IMR-90 (cell line): ENCODE measurements at regions not wholly inside any gene's neighbourhood (a gene's known extent, or its start where the extent isn't known, plus 50 kb on each side); places are given as distances from the start of the nearest gene placed in this dataset.

Experiments used
- ATAC-seq: fragments of 200-7000 bp; cut with Tn5 transposase; 2 replicates; pipeline ENCODE4 v1.9.1; 2020; ENCODE audit warnings: low read depth, mild to moderate bottlenecking, moderate library complexity
- BruUV-seq: library from RNA; stranded (reverse); fragments of 400-500 nt; replicated peaks from 2 replicates; lab custom pipeline; 2021; lab: Mats Ljungman, UMichigan
- CTCF ChIA-PET: fragments of 300-600 bp; formaldehyde crosslinking; extraction: SDS; loops from one replicate; lab custom pipeline; 2021; ENCODE audit warnings: antibody characterized with exemption; lab: Yijun Ruan, JAX
- POLR2A ChIA-PET: fragments of 300-600 bp; sonication (Branson Sonifier 250); formaldehyde crosslinking; loops from one replicate; lab custom pipeline; 2022; ENCODE audit warnings: antibody characterized with exemption; ENCODE audit not compliant: unreplicated experiment; lab: Charles Lee
- DNase-seq: peaks from one replicate; pipeline ENCODE4 v3.0.0; 2013
- H2AFZ ChIP-seq: replicated peaks from 2 replicates; pipeline ENCODE3; 2013; ENCODE audit warnings: low read length, mild to moderate bottlenecking; ENCODE audit not compliant: poor library complexity
- H2AK5ac ChIP-seq: 2 replicates; pipeline ENCODE4 v1.6.1; 2013; ENCODE audit warnings: low read depth, low read length, inconsistent platforms
- H2AK9ac ChIP-seq: replicated peaks from 2 replicates; pipeline ENCODE3; 2013; ENCODE audit warnings: mild to moderate bottlenecking, low read depth, low read length, moderate library complexity; ENCODE audit not compliant: poor library complexity
- H2BK120ac ChIP-seq: 2 replicates; pipeline ENCODE4 v1.6.1; 2013; ENCODE audit warnings: low read depth, low read length, inconsistent platforms
- H2BK15ac ChIP-seq: 3 replicates; pipeline ENCODE4 v1.6.1; 2013; ENCODE audit warnings: low read depth, low read length, inconsistent platforms
- H2BK20ac ChIP-seq: 2 replicates; pipeline ENCODE4 v1.6.1; 2013; ENCODE audit warnings: low read depth, mild to moderate bottlenecking, inconsistent platforms, low read length, moderate library complexity
- H2BK5ac ChIP-seq: 2 replicates; pipeline ENCODE4 v1.6.1; 2013; ENCODE audit warnings: mild to moderate bottlenecking, low read depth, low read length, inconsistent platforms; ENCODE audit not compliant: poor library complexity, severe bottlenecking
- H3K14ac ChIP-seq: replicated peaks from 2 replicates; pipeline ENCODE4 v1.6.1; 2013; ENCODE audit warnings: low read depth, low read length, inconsistent platforms
- H3K18ac ChIP-seq: 2 replicates; pipeline ENCODE4 v1.6.1; 2013; ENCODE audit warnings: low read depth, low read length, control low read depth
- H3K23ac ChIP-seq: 2 replicates; pipeline ENCODE4 v1.6.1; 2013; ENCODE audit warnings: low read depth, low read length, inconsistent platforms
- H3K27ac ChIP-seq: 2 replicates; pipeline ENCODE4 v1.5.1; 2013; ENCODE audit warnings: mild to moderate bottlenecking, control low read depth, low read length; ENCODE audit not compliant: insufficient read depth
- H3K27me3 ChIP-seq: 2 replicates; pipeline ENCODE4 v1.6.1; 2013; ENCODE audit warnings: low read length; ENCODE audit not compliant: control insufficient read depth, insufficient read depth
- H3K36me3 ChIP-seq: 2 replicates; pipeline ENCODE4 v1.6.1; 2013; ENCODE audit warnings: low read length, mixed read lengths; ENCODE audit not compliant: control insufficient read depth, insufficient read depth
- H3K4ac ChIP-seq: 2 replicates; pipeline ENCODE4 v1.6.1; 2013; ENCODE audit warnings: low read depth, low read length, inconsistent platforms
- H3K4me1 ChIP-seq: 2 replicates; pipeline ENCODE4 v1.6.1; 2013; ENCODE audit warnings: low read length, mixed read lengths; ENCODE audit not compliant: control insufficient read depth, insufficient read depth
- H3K4me2 ChIP-seq: 2 replicates; pipeline ENCODE4 v1.6.1; 2013; ENCODE audit warnings: low read depth, mild to moderate bottlenecking, control low read depth, low read length, moderate library complexity
- H3K4me3 ChIP-seq: 2 replicates; pipeline ENCODE4 v1.5.1; 2013; ENCODE audit warnings: low read depth, mild to moderate bottlenecking, control low read depth, low read length, moderate library complexity; ENCODE audit not compliant: insufficient read depth
- H3K56ac ChIP-seq: 2 replicates; pipeline ENCODE4 v1.6.1; 2013; ENCODE audit warnings: low read length, inconsistent platforms; ENCODE audit not compliant: insufficient read depth; ENCODE audit errors: extremely low read depth
- H3K79me1 ChIP-seq, 2 experiments: 2 replicates each; pipeline ENCODE4 v1.6.1; 2013; ENCODE audit warnings: low read length in 2 of 2, inconsistent platforms in 1 of 2, low read depth in 1 of 2
- H3K9ac ChIP-seq: 2 replicates; pipeline ENCODE4 v1.6.1; 2013; ENCODE audit warnings: low read depth, low read length, control low read depth
- H3K9me1 ChIP-seq: 2 replicates; pipeline ENCODE4 v1.6.1; 2013; ENCODE audit warnings: low read length, inconsistent platforms; ENCODE audit not compliant: insufficient read depth
- H3K9me3 ChIP-seq: 2 replicates; pipeline ENCODE4 v1.6.1; 2013; ENCODE audit warnings: low read length; ENCODE audit not compliant: control insufficient read depth, insufficient read depth
- H4K20me1 ChIP-seq: 2 replicates; pipeline ENCODE4 v1.6.1; 2013; ENCODE audit warnings: low read length, inconsistent platforms; ENCODE audit not compliant: insufficient read depth
- H4K5ac ChIP-seq: 2 replicates; pipeline ENCODE4 v1.6.1; 2013; ENCODE audit warnings: mild to moderate bottlenecking, low read depth, low read length, control low read depth
- H4K8ac ChIP-seq, 2 experiments: 2 replicates each; pipeline ENCODE4 v1.6.1; 2013; ENCODE audit warnings: low read depth in 2 of 2, low read length in 2 of 2, control low read depth in 1 of 2, inconsistent platforms in 1 of 2
- H4K91ac ChIP-seq: 2 replicates; pipeline ENCODE4 v1.6.1; 2013; ENCODE audit warnings: low read depth, low read length, inconsistent platforms; ENCODE audit not compliant: insufficient read depth
- BHLHE40 ChIP-seq: fragments of 150-350 bp; IDR thresholded peaks from 2 replicates; pipeline ENCODE4 v1.6.1; 2016; ENCODE audit warnings: mild to moderate bottlenecking, low read depth, low read length
- CEBPB ChIP-seq: IDR thresholded peaks from 2 replicates; pipeline ENCODE4 v1.6.1; 2012; ENCODE audit warnings: low read depth, low read length, improper control_type of control experiment
- CHD1 ChIP-seq: IDR thresholded peaks from 2 replicates; pipeline ENCODE4 v1.6.1; 2012; ENCODE audit warnings: low read depth, low read length, improper control_type of control experiment
- FOS ChIP-seq: fragments of 150-350 bp; IDR thresholded peaks from 2 replicates; pipeline ENCODE4 v1.6.1; 2016; ENCODE audit warnings: low read depth, low read length
- MAFK ChIP-seq: IDR thresholded peaks from 2 replicates; pipeline ENCODE4 v1.6.1; 2012; ENCODE audit warnings: low read depth, low read length, improper control_type of control experiment
- MAZ ChIP-seq: IDR thresholded peaks from 2 replicates; pipeline ENCODE4 v1.6.1; 2012; ENCODE audit warnings: low read depth, mild to moderate bottlenecking, low read length, improper control_type of control experiment, moderate library complexity, borderline replicate concordance
- MXI1 ChIP-seq: IDR thresholded peaks from 2 replicates; pipeline ENCODE4 v1.6.1; 2012; ENCODE audit warnings: low read depth, mild to moderate bottlenecking, low read length, moderate library complexity, borderline replicate concordance
- NFE2L2 ChIP-seq: fragments of 150-350 bp; IDR thresholded peaks from 2 replicates; pipeline ENCODE4 v1.6.1; 2016; ENCODE audit warnings: low read depth, mild to moderate bottlenecking, low read length
- POLR2A ChIP-seq: IDR thresholded peaks from 2 replicates; pipeline ENCODE4 v1.6.1; 2012; ENCODE audit warnings: mild to moderate bottlenecking, low read depth, low read length
- RAD21 ChIP-seq: IDR thresholded peaks from 2 replicates; pipeline ENCODE4 v1.6.1; 2012; ENCODE audit warnings: low read length, improper control_type of control experiment
- RCOR1 ChIP-seq: IDR thresholded peaks from 2 replicates; pipeline ENCODE4 v1.6.1; 2012; ENCODE audit warnings: mild to moderate bottlenecking, low read length, improper control_type of control experiment; ENCODE audit not compliant: insufficient replicate concordance
- RFX5 ChIP-seq: IDR thresholded peaks from 2 replicates; pipeline ENCODE4 v1.8.0; 2012; ENCODE audit warnings: low read depth, mild to moderate bottlenecking, low read length, moderate library complexity
- SMC3 ChIP-seq: fragments of 150-350 bp; IDR thresholded peaks from 2 replicates; pipeline ENCODE4 v1.6.1; 2016; ENCODE audit warnings: low read depth, mild to moderate bottlenecking, antibody characterized with exemption, low read length, moderate library complexity
- WGBS, 2 experiments: methylation state at CpG; one replicate each; pipeline versions ENCODE4 v1.1.5 to v1.1.7; 2013; ENCODE audit warnings: missing lambda C conversion rate in 2 of 2; ENCODE audit not compliant: insufficient read length in 1 of 2; ENCODE audit errors: extremely low coverage in 2 of 2; 5-methylcytosine and 5-hydroxymethylcytosine counted together
- dilution Hi-C: fragments of 300-500 bp; cut with HindIII; formaldehyde crosslinking; loops from one replicate; pipeline ENCODE4 v1.14.3; 2018; ENCODE audit warnings: low sequenced_read_pairs; ENCODE audit not compliant: unreplicated experiment
- in situ Hi-C: fragments of 300-500 bp; cut with MboI; formaldehyde crosslinking; loops from 3 replicates; pipeline ENCODE4 v1.14.3; 2019; ENCODE audit warnings: low sequenced_read_pairs, inconsistent platforms, mixed read lengths
- intact Hi-C: fragments of 100-400 bp; cut with micrococcal nuclease; formaldehyde crosslinking; loops from 2 replicates; pipeline ENCODE4 v1.10.0; 2022
- TF ChIP-seq, protein P1 (sequence below): fragments of 150-350 bp; IDR thresholded peaks from 2 replicates; pipeline ENCODE4 v1.6.1; 2017; ENCODE audit warnings: mild to moderate bottlenecking, antibody characterized with exemption, low read length, low read depth
- TF ChIP-seq, protein P2 (sequence below): fragments of 150-350 bp; IDR thresholded peaks from 2 replicates; pipeline ENCODE4 v1.6.1; 2016; ENCODE audit warnings: low read depth, mild to moderate bottlenecking, low read length, moderate library complexity, borderline replicate concordance
- TF ChIP-seq, protein P3 (sequence below): conservative IDR thresholded peaks from 2 replicates; pipeline ENCODE4 v1.5.1; 2012; ENCODE audit warnings: mild to moderate bottlenecking, low read depth, low read length, improper control_type of control experiment

DNA sequence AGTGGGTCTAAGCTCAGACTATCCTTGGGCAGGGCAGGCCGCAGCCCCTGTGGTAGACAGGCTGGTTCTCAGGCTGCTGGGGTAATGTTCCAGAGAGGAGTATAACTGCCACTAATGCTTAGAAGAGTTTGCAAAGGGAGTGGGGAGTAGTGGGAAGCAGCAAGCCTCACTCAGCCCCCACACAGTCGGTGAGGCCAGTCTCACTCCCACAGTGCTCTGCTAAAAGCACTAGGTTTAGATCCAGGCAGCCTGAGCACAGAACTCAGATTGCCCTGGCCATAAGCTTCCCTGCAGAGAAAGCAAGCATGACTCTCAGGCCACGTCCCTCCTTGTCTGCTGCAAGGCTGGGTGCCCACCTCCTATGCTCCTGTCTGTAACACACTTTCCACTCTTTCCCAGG lies 69.4 kb upstream of the HCN1 start:
- H3K79me1 ChIP-seq = no peaks in the 10 kb centered on the region
- no peak overlapping the region for H2BK5ac ChIP-seq
- H3K9me3 ChIP-seq = peaks cover 14% of the 10 kb centered on the region
- H3K9ac ChIP-seq = no peak overlapping the region
- no peak overlapping the region for H2AK5ac ChIP-seq
- ChIA-PET CTCF (no interaction called here), POLR2A (no interaction called here)
- no peak overlapping the region for H2AK9ac ChIP-seq
- no peak overlapping the region for H2AFZ ChIP-seq
- H3K23ac ChIP-seq = no peak overlapping the region
- H3K4me1 ChIP-seq = no peaks in the 10 kb centered on the region
- H2BK15ac ChIP-seq = no peak overlapping the region
- no peak overlapping the region for H3K4me3 ChIP-seq
- no peak overlapping the region for H4K91ac ChIP-seq
- ATAC-seq = no peak
- no peak overlapping the region for H3K4ac ChIP-seq
- no peak overlapping the region for H3K56ac ChIP-seq
- no peak overlapping the region for H2BK20ac ChIP-seq
- no peaks in the 10 kb centered on the region for H3K36me3 ChIP-seq
- no peak overlapping the region for H4K8ac ChIP-seq
- no peak for TF ChIP-seq MXI1
- TF ChIP-seq, protein P1, sequence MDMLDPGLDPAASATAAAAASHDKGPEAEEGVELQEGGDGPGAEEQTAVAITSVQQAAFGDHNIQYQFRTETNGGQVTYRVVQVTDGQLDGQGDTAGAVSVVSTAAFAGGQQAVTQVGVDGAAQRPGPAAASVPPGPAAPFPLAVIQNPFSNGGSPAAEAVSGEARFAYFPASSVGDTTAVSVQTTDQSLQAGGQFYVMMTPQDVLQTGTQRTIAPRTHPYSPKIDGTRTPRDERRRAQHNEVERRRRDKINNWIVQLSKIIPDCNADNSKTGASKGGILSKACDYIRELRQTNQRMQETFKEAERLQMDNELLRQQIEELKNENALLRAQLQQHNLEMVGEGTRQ = no peak
- TF ChIP-seq CHD1 = no peak
- no peak for TF ChIP-seq CEBPB
- no peak for TF ChIP-seq MAZ
- TF ChIP-seq, protein P2, sequence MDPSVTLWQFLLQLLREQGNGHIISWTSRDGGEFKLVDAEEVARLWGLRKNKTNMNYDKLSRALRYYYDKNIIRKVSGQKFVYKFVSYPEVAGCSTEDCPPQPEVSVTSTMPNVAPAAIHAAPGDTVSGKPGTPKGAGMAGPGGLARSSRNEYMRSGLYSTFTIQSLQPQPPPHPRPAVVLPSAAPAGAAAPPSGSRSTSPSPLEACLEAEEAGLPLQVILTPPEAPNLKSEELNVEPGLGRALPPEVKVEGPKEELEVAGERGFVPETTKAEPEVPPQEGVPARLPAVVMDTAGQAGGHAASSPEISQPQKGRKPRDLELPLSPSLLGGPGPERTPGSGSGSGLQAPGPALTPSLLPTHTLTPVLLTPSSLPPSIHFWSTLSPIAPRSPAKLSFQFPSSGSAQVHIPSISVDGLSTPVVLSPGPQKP = no peak
- no peak for TF ChIP-seq FOS
- TF ChIP-seq, protein P3, sequence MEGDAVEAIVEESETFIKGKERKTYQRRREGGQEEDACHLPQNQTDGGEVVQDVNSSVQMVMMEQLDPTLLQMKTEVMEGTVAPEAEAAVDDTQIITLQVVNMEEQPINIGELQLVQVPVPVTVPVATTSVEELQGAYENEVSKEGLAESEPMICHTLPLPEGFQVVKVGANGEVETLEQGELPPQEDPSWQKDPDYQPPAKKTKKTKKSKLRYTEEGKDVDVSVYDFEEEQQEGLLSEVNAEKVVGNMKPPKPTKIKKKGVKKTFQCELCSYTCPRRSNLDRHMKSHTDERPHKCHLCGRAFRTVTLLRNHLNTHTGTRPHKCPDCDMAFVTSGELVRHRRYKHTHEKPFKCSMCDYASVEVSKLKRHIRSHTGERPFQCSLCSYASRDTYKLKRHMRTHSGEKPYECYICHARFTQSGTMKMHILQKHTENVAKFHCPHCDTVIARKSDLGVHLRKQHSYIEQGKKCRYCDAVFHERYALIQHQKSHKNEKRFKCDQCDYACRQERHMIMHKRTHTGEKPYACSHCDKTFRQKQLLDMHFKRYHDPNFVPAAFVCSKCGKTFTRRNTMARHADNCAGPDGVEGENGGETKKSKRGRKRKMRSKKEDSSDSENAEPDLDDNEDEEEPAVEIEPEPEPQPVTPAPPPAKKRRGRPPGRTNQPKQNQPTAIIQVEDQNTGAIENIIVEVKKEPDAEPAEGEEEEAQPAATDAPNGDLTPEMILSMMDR = no peak
- TF ChIP-seq BHLHE40 = no peak
- no peak for TF ChIP-seq SMC3
- TF ChIP-seq MAFK = no peak
- TF ChIP-seq POLR2A = no peak
- TF ChIP-seq RCOR1 = no peak
- TF ChIP-seq NFE2L2 = no peak
- TF ChIP-seq RAD21 = no peak
- TF ChIP-seq RFX5 = no peak
- in situ Hi-C loops = no loop called here
- no peaks in the 10 kb centered on the region for H4K20me1 ChIP-seq
- 33% methylated on average over 1 of the region's 3 CpGs; no CpG with 5 or more reads in 1 of the 2 experiments for WGBS, 2 experiments
- no peaks in the 10 kb centered on the region for H3K9me1 ChIP-seq
- no peak overlapping the region for H2BK120ac ChIP-seq
- intact Hi-C loops = no loop called here
- DNase-seq = no peak
- H3K14ac ChIP-seq = no peak overlapping the region
- dilution Hi-C loops = no loop called here
- BruUV-seq = no TSS peak
- no peak overlapping the region for H3K27ac ChIP-seq
- no peak overlapping the region for H3K4me2 ChIP-seq
- no peaks in the 10 kb centered on the region for H3K27me3 ChIP-seq
- no peak overlapping the region for H4K5ac ChIP-seq
- no peak overlapping the region for H3K18ac ChIP-seq
